Liver (tissue), 8 donors: ENCODE measurements at regions not wholly inside any gene's neighbourhood (a gene's known extent, or its start where the extent isn't known, plus 50 kb on each side); places are given as distances from the start of the nearest gene placed in this dataset.

Experiments used
- DNase-seq: peaks from one replicate; pipeline ENCODE4 v3.0.0-alpha.2; 2017; ENCODE audit warnings: low spot score
- H3K27ac ChIP-seq, 2 donors: one replicate each; pipeline ENCODE4 v1.7.0; 2013; ENCODE audit warnings: inconsistent platforms in 2 of 2, low read length in 2 of 2, control low read depth in 1 of 2, low read depth in 1 of 2, mild to moderate bottlenecking in 1 of 2
- H3K27me3 ChIP-seq, 4 donors: one replicate each; pipeline versions ENCODE4 v1.6.1 to v1.7.0; 2013; ENCODE audit warnings: low read length in 3 of 4, inconsistent platforms in 1 of 4, mild to moderate bottlenecking in 1 of 4, moderate library complexity in 1 of 4; ENCODE audit not compliant: control insufficient read depth in 4 of 4, insufficient read depth in 4 of 4
- H3K36me3 ChIP-seq, 4 donors: one replicate each; pipeline versions ENCODE4 v1.6.1 to v1.7.0; 2013; ENCODE audit warnings: low read length in 3 of 4, mild to moderate bottlenecking in 3 of 4, low read depth in 1 of 4, moderate library complexity in 1 of 4; ENCODE audit not compliant: control insufficient read depth in 4 of 4, insufficient read depth in 3 of 4
- H3K4me1 ChIP-seq, 4 donors: one replicate each; pipeline versions ENCODE4 v1.6.1 to v1.7.0; 2013; ENCODE audit warnings: low read length in 3 of 4, mild to moderate bottlenecking in 3 of 4, moderate library complexity in 1 of 4; ENCODE audit not compliant: control insufficient read depth in 4 of 4, insufficient read depth in 4 of 4
- H3K4me3 ChIP-seq, 3 donors: one replicate each; pipeline versions ENCODE4 v1.6.1 to v1.7.0; 2013; ENCODE audit warnings: low read length in 3 of 3, control low read depth in 1 of 3, low read depth in 1 of 3, mild to moderate bottlenecking in 1 of 3
- H3K9ac ChIP-seq, 2 donors: one replicate each; pipeline ENCODE4 v1.7.0; 2013; ENCODE audit warnings: low read length in 2 of 2, mild to moderate bottlenecking in 2 of 2, moderate library complexity in 2 of 2, control low read depth in 1 of 2, low read depth in 1 of 2
- H3K9me3 ChIP-seq, 4 donors: one replicate each; pipeline versions ENCODE4 v1.6.1 to v1.7.0; 2013; ENCODE audit warnings: low read length in 3 of 4; ENCODE audit not compliant: control insufficient read depth in 4 of 4
- ATF3 ChIP-seq: IDR thresholded peaks from 2 replicates; pipeline ENCODE4 v1.6.1; 2016; ENCODE audit warnings: antibody characterized with exemption
- EGR1 ChIP-seq, 2 donors: IDR thresholded peaks; 2 replicates each; pipeline ENCODE4 v1.6.1; 2016 to 2018; ENCODE audit warnings: antibody characterized with exemption in 2 of 2, low read depth in 2 of 2
- FOXA1 ChIP-seq: IDR thresholded peaks from 2 replicates; pipeline ENCODE4 v1.6.1; 2016; ENCODE audit warnings: antibody characterized with exemption
- GABPA ChIP-seq, 2 donors: IDR thresholded peaks in 1 of 2; conservative IDR thresholded peaks in 1 of 2; 2 replicates each; pipeline ENCODE4 v1.6.1; 2016; ENCODE audit warnings: antibody characterized with exemption in 2 of 2, mild to moderate bottlenecking in 1 of 2, moderate library complexity in 1 of 2
- NR2F2 ChIP-seq: IDR thresholded peaks from 2 replicates; pipeline ENCODE4 v1.6.1; 2016; ENCODE audit warnings: antibody characterized with exemption
- RAD21 ChIP-seq, 2 donors: IDR thresholded peaks; 2 replicates each; pipeline ENCODE4 v1.6.1; 2016; ENCODE audit warnings: antibody characterized with exemption in 2 of 2, mild to moderate bottlenecking in 2 of 2
- REST ChIP-seq: IDR thresholded peaks from 2 replicates; pipeline ENCODE4 v1.6.1; 2016; ENCODE audit warnings: antibody characterized with exemption, mild to moderate bottlenecking
- RXRA ChIP-seq, 2 donors: IDR thresholded peaks; 2 replicates each; pipeline ENCODE4 v1.6.1; 2017 to 2018; ENCODE audit warnings: antibody characterized with exemption in 2 of 2, mild to moderate bottlenecking in 1 of 2
- TAF1 ChIP-seq: conservative IDR thresholded peaks from 2 replicates; pipeline ENCODE4 v1.6.1; 2016; ENCODE audit warnings: antibody characterized with exemption, mild to moderate bottlenecking
- ZBTB33 ChIP-seq: IDR thresholded peaks from 2 replicates; pipeline ENCODE4 v1.6.1; 2016; ENCODE audit warnings: antibody characterized with exemption
- WGBS: extraction: QIAGEN DNeasy Blood & Tissue Kit; methylation state at CpG from one replicate; pipeline ENCODE4 v1.1.7; 2013; 5-methylcytosine and 5-hydroxymethylcytosine counted together
- TF ChIP-seq, protein P1 (sequence below): fragments of 150-350 bp; IDR thresholded peaks from 2 replicates; pipeline ENCODE4 v1.5.1; 2017; ENCODE audit warnings: improper control_type of control experiment, low read depth, low read length; ENCODE audit not compliant: missing input control
- donor health status: healthy.
- donor health status: healthy.
- donor health status: healthy.
- donor health status: healthy.
- donor health status: healthy.

GRCh38 chr7:35436452-35436851 is 182.6 kb upstream of the TBX20 start:
- Histone ChIP-seq H3K4me1 (no peaks in the 10 kb centered on the region), H3K27me3 (no peaks in the 10 kb centered on the region), H3K9ac (no peak overlapping the region), H3K36me3 (no peaks in the 10 kb centered on the region), H3K4me3 (no peak overlapping the region), H3K27ac (no peak overlapping the region), H3K9me3 (no peaks in the 10 kb centered on the region)
- DNase-seq, result no peak
- TF ChIP-seq NR2F2 (no peak), GABPA (IDR thresholded peaks at IDR 0.05 in 1 of 2, conservative IDR thresholded peaks at IDR 0.05 in 1 of 2) (no peak), ATF3 (no peak), ZBTB33 (no peak), FOXA1 (no peak), TAF1 (no peak)
- WGBS, result 82% methylated on average over 5 of the region's 5 CpGs

DNA sequence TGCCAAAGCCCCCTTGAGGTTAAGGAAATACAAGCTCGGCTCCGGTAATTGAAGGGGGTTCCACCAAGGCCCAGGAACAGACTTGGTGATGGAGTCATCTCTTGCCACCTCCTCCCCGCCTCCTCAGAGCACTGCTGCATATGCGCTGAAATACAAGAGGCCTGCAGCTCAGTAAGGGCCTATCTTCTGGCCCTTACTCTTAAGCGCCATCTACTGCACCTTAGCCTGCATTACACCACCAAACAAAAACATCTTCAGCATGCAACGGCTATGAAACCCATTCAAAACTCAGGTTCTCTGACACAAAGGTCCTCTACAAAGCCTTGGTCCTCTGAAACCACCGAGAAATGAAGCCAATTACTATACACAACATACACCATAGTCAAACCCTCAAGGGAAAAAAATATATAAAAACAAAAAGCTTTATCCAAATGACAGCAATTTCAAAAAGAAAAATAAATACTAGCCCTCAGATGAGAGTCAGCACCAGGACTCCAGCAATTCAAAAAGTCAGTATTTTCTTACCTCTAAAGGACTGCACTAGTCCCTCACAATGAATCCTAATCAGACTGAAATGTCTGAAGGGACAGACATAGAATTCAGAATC is 176.8 kb upstream of the TBX20 start:
- DNase-seq, result no peak
- Histone ChIP-seq H3K9me3 (no peaks in the 10 kb centered on the region), H3K27ac (no peak overlapping the region), H3K36me3 (no peaks in the 10 kb centered on the region), H3K27me3 (no peaks in the 10 kb centered on the region), H3K4me3 (no peak overlapping the region), H3K4me1 (no peaks in the 10 kb centered on the region), H3K9ac (no peak overlapping the region)
- 66% methylated on average over 7 of the region's 7 CpGs for WGBS
- TF ChIP-seq, protein P1, sequence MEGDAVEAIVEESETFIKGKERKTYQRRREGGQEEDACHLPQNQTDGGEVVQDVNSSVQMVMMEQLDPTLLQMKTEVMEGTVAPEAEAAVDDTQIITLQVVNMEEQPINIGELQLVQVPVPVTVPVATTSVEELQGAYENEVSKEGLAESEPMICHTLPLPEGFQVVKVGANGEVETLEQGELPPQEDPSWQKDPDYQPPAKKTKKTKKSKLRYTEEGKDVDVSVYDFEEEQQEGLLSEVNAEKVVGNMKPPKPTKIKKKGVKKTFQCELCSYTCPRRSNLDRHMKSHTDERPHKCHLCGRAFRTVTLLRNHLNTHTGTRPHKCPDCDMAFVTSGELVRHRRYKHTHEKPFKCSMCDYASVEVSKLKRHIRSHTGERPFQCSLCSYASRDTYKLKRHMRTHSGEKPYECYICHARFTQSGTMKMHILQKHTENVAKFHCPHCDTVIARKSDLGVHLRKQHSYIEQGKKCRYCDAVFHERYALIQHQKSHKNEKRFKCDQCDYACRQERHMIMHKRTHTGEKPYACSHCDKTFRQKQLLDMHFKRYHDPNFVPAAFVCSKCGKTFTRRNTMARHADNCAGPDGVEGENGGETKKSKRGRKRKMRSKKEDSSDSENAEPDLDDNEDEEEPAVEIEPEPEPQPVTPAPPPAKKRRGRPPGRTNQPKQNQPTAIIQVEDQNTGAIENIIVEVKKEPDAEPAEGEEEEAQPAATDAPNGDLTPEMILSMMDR, result peak; percentile 23
- TF ChIP-seq EGR1 (IDR thresholded peaks at IDR 0.05; ENCODE audit: low read depth in 2 of 2) (no peak), REST (no peak), RXRA (IDR thresholded peaks at IDR 0.05) (no peak), RAD21 (IDR thresholded peaks at IDR 0.05) (peak in 1 of 2 donors; percentile 39)
